ENCODE measurements at regions not wholly inside any gene's neighbourhood (a gene's known extent, or its start where the extent isn't known, plus 50 kb on each side); places are given as distances from the start of the nearest gene placed in this dataset.

GRCh38 chr10:36366065-36366464 is 724.0 kb upstream of the FZD8 start:
- TF ChIP-seq FOS (IDR thresholded peaks at IDR 0.05; ENCODE audit: borderline replicate concordance, extremely low read depth, insufficient read length) (no peak), JUND (IDR thresholded peaks at IDR 0.05; ENCODE audit: low read depth, low read length) (no peak), ZNF592 (IDR thresholded peaks at IDR 0.05) (no peak), STAT3 (IDR thresholded peaks at IDR 0.05; ENCODE audit: low read depth, low read length) (no peak)
